WTC11 (cell line): ENCODE measurements at regions not wholly inside any gene's neighbourhood (a gene's known extent, or its start where the extent isn't known, plus 50 kb on each side); places are given as distances from the start of the nearest gene placed in this dataset.

ENCODE experiments used
- ATAC-seq: fragments of 200-7000 bp; cut with Tn5 transposase; 2 replicates; pipeline ENCODE4 v1.10.0; 2021; ENCODE audit warnings: mild to moderate bottlenecking, moderate library complexity
- CTCF ChIA-PET: fragments of 300-600 bp; sonication (Branson Sonifier 250); formaldehyde crosslinking; loops from one replicate; lab custom pipeline; 2021; ENCODE audit warnings: antibody characterized with exemption; lab: Charles Lee
- POLR2A ChIA-PET: fragments of 350-600 bp; sonication (Branson Sonifier 250); formaldehyde crosslinking; loops from one replicate; lab custom pipeline; 2021; ENCODE audit warnings: antibody characterized with exemption; lab: Charles Lee
- DNase-seq: peaks from one replicate; pipeline ENCODE4 v3.0.0; 2021; ENCODE audit warnings: low spot score
- H3K27ac Mint-ChIP-seq: 2 replicates; pipeline ENCODE4 v1.8.0; 2021; ENCODE audit warnings: mixed read lengths
- H3K27me3 Mint-ChIP-seq: 2 replicates; pipeline ENCODE4 v1.8.0; 2021; ENCODE audit warnings: low read depth, mild to moderate bottlenecking, moderate library complexity, mixed read lengths
- H3K36me3 Mint-ChIP-seq: 2 replicates; pipeline ENCODE4 v1.8.0; 2021; ENCODE audit warnings: mixed read lengths
- H3K4me1 Mint-ChIP-seq: 2 replicates; pipeline ENCODE4 v1.8.0; 2022; ENCODE audit warnings: mixed read lengths
- H3K4me3 Mint-ChIP-seq: 2 replicates; pipeline ENCODE4 v1.8.0; 2021; ENCODE audit warnings: mild to moderate bottlenecking, moderate library complexity, mixed read lengths
- H3K9me3 Mint-ChIP-seq: 2 replicates; pipeline ENCODE4 v1.8.0; 2021; ENCODE audit warnings: mixed read lengths
- ELF4 ChIP-seq: sonication (generic); formaldehyde crosslinking; IDR thresholded peaks from 2 replicates; pipeline ENCODE4 v1.8.1; 2022; ENCODE audit warnings: low read depth, mild to moderate bottlenecking, moderate library complexity, missing genetic modification reagents
- ESRRA ChIP-seq: sonication (generic); formaldehyde crosslinking; IDR thresholded peaks from 2 replicates; pipeline ENCODE4 v1.8.1; 2022; ENCODE audit warnings: mild to moderate bottlenecking, missing genetic modification reagents, borderline replicate concordance
- ETV6 ChIP-seq: sonication (generic); formaldehyde crosslinking; IDR thresholded peaks from 2 replicates; pipeline ENCODE4 v1.8.1; 2022; ENCODE audit warnings: mild to moderate bottlenecking, missing genetic modification reagents
- HMGA2 ChIP-seq: fragments of 250-450 bp; sonication (Bioruptor Pico); IDR thresholded peaks from 2 replicates; pipeline ENCODE4 v1.4.0; 2021; ENCODE audit warnings: mild to moderate bottlenecking, moderate library complexity
- KAT7 ChIP-seq: sonication (generic); formaldehyde crosslinking; IDR thresholded peaks from 2 replicates; pipeline ENCODE4 v1.8.1; 2023; ENCODE audit warnings: missing genetic modification reagents, mild to moderate bottlenecking, borderline replicate concordance
- NFYB ChIP-seq: sonication (generic); formaldehyde crosslinking; conservative IDR thresholded peaks from 2 replicates; pipeline ENCODE4 v1.8.0; 2022; ENCODE audit warnings: low read depth, missing genetic modification reagents
- PRRX2 ChIP-seq: fragments of 250-450 bp; sonication (Bioruptor Pico); IDR thresholded peaks from 2 replicates; pipeline ENCODE4 v1.8.0; 2021; ENCODE audit warnings: mild to moderate bottlenecking
- RELA ChIP-seq: sonication (generic); formaldehyde crosslinking; IDR thresholded peaks from 2 replicates; pipeline ENCODE4 v1.8.1; 2022; ENCODE audit warnings: missing genetic modification reagents, mild to moderate bottlenecking, borderline replicate concordance
- SMAD3 ChIP-seq: sonication (generic); formaldehyde crosslinking; IDR thresholded peaks from 2 replicates; pipeline ENCODE4 v1.8.0; 2022; ENCODE audit warnings: missing genetic modification reagents, mild to moderate bottlenecking, borderline replicate concordance
- SOX15 ChIP-seq: fragments of 250-450 bp; sonication (Bioruptor Pico); IDR thresholded peaks from 2 replicates; pipeline ENCODE4 v1.9.0; 2021; ENCODE audit warnings: mild to moderate bottlenecking
- SP1 ChIP-seq: sonication (generic); formaldehyde crosslinking; conservative IDR thresholded peaks from 2 replicates; pipeline ENCODE4 v1.8.1; 2022; ENCODE audit warnings: missing genetic modification reagents
- TEAD1 ChIP-seq: sonication (generic); formaldehyde crosslinking; IDR thresholded peaks from 2 replicates; pipeline ENCODE4 v1.8.0; 2022; ENCODE audit warnings: mild to moderate bottlenecking, missing genetic modification reagents
- TP53 ChIP-seq: sonication (generic); formaldehyde crosslinking; IDR thresholded peaks from 2 replicates; pipeline ENCODE4 v1.8.1; 2023; ENCODE audit warnings: mild to moderate bottlenecking, missing genetic modification reagents
- ZNF232 ChIP-seq: sonication (generic); formaldehyde crosslinking; IDR thresholded peaks from 2 replicates; pipeline ENCODE4 v1.8.0; 2022; ENCODE audit warnings: mild to moderate bottlenecking, missing genetic modification reagents
- ZNF263 ChIP-seq: sonication (generic); formaldehyde crosslinking; IDR thresholded peaks from 2 replicates; pipeline ENCODE4 v1.8.1; 2022; ENCODE audit warnings: low read depth, mild to moderate bottlenecking, moderate library complexity, missing genetic modification reagents
- ZNF396 ChIP-seq: fragments of 250-450 bp; sonication (Bioruptor Pico); IDR thresholded peaks from 2 replicates; pipeline ENCODE4 v1.8.0; 2021; ENCODE audit warnings: mild to moderate bottlenecking, moderate library complexity, borderline replicate concordance
- TF ChIP-seq, protein P1 (sequence below): fragments of 250-450 bp; sonication (Bioruptor Pico); IDR thresholded peaks from 2 replicates; pipeline ENCODE4 v1.9.0; 2021; ENCODE audit warnings: mild to moderate bottlenecking
- TF ChIP-seq, protein P2 (sequence below): sonication (generic); formaldehyde crosslinking; IDR thresholded peaks from 2 replicates; pipeline ENCODE4 v1.8.0; 2022; ENCODE audit warnings: mild to moderate bottlenecking, missing genetic modification reagents
- TF ChIP-seq, protein P3 (sequence below): sonication (generic); formaldehyde crosslinking; IDR thresholded peaks from 2 replicates; pipeline ENCODE4 v1.8.0; 2023; ENCODE audit warnings: missing genetic modification reagents
- TF ChIP-seq, protein P4 (sequence below): sonication (generic); formaldehyde crosslinking; IDR thresholded peaks from 2 replicates; pipeline ENCODE4 v1.8.1; 2022; ENCODE audit warnings: missing genetic modification reagents, borderline replicate concordance
- TF ChIP-seq, protein P5 (sequence below): fragments of 250-450 bp; sonication (Bioruptor Pico); IDR thresholded peaks from 2 replicates; pipeline ENCODE4 v1.9.0; 2021; ENCODE audit warnings: mild to moderate bottlenecking
- TF ChIP-seq, protein P6 (sequence below): fragments of 250-450 bp; sonication (Bioruptor Pico); IDR thresholded peaks from 2 replicates; pipeline ENCODE4 v1.9.0; 2021; ENCODE audit warnings: moderate library complexity, mild to moderate bottlenecking, inconsistent platforms, borderline replicate concordance
- TF ChIP-seq, protein P7 (sequence below): sonication (generic); formaldehyde crosslinking; IDR thresholded peaks from 2 replicates; pipeline ENCODE4 v1.8.1; 2023; ENCODE audit warnings: mild to moderate bottlenecking, missing genetic modification reagents, moderate library complexity
- TF ChIP-seq, protein P8 (sequence below): sonication (generic); formaldehyde crosslinking; IDR thresholded peaks from 2 replicates; pipeline ENCODE4 v1.8.1; 2023; ENCODE audit warnings: mild to moderate bottlenecking, missing genetic modification reagents

DNA sequence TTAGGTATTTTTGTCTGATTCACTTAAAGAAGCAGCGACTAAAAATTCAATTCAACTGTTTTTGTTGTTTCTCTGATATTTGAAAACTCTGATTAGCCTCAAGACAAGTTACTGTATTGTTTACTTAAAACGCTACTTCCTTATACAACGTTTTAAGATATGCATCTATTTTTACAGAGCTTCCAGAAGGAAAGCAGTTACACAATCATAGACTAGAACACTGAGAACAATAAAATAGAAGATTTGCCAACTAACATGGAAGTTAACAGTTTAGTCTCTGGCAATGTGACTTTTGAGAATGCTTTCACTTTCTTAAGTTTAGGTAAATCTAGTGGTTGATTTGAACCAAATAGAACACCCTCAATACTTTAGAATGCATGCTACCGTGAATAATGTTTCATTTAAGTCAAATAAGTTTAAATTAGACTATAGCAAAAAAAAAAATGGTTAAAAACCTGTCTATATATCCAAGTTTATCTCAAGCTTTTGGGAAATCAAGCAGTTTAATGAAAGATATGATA, 614.8 kb downstream of the DACH1 start:
- Mint-ChIP-seq H3K4me3 (no peak overlapping the region), H3K36me3 (no peaks in the 10 kb centered on the region), H3K9me3 (no peaks in the 10 kb centered on the region), H3K4me1 (peaks cover 24% of the 10 kb centered on the region), H3K27ac (no peak overlapping the region), H3K27me3 (no peaks in the 10 kb centered on the region)
- DNase-seq, result no peak
- no peak for ATAC-seq
- ChIA-PET POLR2A (no interaction called here), CTCF (no interaction called here)
- TF ChIP-seq ETV6 (CRISPR knock-in tag) (no peak), PRRX2 (CRISPR knock-in tag) (no peak), TEAD1 (no peak), TP53 (CRISPR knock-in tag) (no peak), SMAD3 (CRISPR knock-in tag) (no peak), ESRRA (CRISPR knock-in tag) (no peak), KAT7 (CRISPR knock-in tag) (no peak), RELA (CRISPR knock-in tag) (no peak)
- TF ChIP-seq, protein P1, sequence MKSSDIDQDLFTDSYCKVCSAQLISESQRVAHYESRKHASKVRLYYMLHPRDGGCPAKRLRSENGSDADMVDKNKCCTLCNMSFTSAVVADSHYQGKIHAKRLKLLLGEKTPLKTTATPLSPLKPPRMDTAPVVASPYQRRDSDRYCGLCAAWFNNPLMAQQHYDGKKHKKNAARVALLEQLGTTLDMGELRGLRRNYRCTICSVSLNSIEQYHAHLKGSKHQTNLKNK (CRISPR knock-in tag), result no peak
- TF ChIP-seq, protein P2, sequence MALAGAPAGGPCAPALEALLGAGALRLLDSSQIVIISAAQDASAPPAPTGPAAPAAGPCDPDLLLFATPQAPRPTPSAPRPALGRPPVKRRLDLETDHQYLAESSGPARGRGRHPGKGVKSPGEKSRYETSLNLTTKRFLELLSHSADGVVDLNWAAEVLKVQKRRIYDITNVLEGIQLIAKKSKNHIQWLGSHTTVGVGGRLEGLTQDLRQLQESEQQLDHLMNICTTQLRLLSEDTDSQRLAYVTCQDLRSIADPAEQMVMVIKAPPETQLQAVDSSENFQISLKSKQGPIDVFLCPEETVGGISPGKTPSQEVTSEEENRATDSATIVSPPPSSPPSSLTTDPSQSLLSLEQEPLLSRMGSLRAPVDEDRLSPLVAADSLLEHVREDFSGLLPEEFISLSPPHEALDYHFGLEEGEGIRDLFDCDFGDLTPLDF (CRISPR knock-in tag), result no peak

DNA sequence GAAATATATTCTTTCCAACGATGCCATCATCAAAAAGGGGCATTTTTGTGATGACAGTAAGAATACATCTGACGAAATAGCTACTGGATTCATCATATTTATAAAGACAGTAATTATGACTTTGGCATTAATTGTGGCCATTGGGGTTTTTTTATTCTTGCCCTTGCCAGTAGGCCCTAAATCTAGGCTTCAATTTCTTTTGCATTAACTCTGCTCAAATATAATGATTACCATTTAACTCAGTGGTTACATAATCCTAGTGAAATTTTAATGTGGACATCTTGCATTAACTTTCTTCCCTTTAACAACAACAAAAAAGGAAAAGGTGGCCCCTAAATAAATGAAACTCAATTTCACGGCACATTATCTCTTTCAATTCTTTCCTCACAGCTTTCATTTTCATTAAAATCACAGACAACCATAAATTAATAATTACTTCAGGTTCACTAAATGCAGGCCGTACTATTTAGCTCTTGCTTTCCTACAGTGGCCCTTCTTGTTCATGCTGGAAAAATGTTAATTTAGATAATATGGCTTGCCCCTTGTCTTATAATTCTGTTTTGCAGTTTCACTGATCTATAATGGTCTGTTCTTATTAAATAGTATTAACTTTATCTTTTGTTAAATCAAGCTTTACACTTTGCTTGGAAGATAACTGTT, 615.6 kb downstream of the DACH1 start:
- H3K36me3 Mint-ChIP-seq, result no peaks in the 10 kb centered on the region
- ChIA-PET POLR2A (no interaction called here), CTCF (no interaction called here)
- TF ChIP-seq SOX15, result no peak
- no peak for TF ChIP-seq ELF4 (CRISPR knock-in tag)
- TF ChIP-seq SP1 (CRISPR knock-in tag), result no peak
- no peak for TF ChIP-seq ZNF396 (CRISPR knock-in tag)
- TF ChIP-seq, protein P3, sequence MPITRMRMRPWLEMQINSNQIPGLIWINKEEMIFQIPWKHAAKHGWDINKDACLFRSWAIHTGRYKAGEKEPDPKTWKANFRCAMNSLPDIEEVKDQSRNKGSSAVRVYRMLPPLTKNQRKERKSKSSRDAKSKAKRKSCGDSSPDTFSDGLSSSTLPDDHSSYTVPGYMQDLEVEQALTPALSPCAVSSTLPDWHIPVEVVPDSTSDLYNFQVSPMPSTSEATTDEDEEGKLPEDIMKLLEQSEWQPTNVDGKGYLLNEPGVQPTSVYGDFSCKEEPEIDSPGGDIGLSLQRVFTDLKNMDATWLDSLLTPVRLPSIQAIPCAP (CRISPR knock-in tag), result no peak
- no peak for TF ChIP-seq ZNF263
- TF ChIP-seq, protein P4, sequence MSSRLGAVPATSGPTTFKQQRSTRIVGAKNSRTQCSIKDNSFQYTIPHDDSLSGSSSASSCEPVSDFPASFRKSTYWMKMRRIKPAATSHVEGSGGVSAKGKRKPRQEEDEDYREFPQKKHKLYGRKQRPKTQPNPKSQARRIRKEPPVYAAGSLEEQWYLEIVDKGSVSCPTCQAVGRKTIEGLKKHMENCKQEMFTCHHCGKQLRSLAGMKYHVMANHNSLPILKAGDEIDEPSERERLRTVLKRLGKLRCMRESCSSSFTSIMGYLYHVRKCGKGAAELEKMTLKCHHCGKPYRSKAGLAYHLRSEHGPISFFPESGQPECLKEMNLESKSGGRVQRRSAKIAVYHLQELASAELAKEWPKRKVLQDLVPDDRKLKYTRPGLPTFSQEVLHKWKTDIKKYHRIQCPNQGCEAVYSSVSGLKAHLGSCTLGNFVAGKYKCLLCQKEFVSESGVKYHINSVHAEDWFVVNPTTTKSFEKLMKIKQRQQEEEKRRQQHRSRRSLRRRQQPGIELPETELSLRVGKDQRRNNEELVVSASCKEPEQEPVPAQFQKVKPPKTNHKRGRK (CRISPR knock-in tag), result no peak
- no peak for TF ChIP-seq HMGA2
- no peak overlapping the region for H3K4me3 Mint-ChIP-seq
- ATAC-seq, result no peak
- no peaks in the 10 kb centered on the region for H3K27me3 Mint-ChIP-seq
- H3K4me1 Mint-ChIP-seq, result peaks cover 24% of the 10 kb centered on the region
- DNase-seq, result no peak
- H3K9me3 Mint-ChIP-seq, result no peaks in the 10 kb centered on the region
- no peak overlapping the region for H3K27ac Mint-ChIP-seq

DNA sequence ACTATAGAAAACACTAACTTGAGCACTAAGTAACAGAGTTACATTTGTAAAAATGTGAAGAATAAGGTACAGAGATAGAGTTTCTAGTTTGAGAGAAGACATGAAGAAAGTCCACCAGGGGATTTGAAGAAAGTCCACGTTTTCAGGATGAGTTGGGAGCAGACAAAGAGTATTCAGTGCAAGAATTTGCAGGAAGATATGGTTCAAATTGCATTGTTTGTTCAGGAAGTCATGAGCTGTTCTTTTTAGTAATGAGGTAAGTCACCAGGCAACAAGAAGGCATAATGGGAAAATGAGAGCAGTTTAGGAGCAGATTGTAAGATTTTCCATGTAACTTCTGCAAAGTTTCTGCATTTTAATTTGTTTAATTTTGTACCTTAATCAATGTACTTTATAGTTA, 618.0 kb downstream of the DACH1 start:
- no peaks in the 10 kb centered on the region for H3K9me3 Mint-ChIP-seq
- DNase-seq (no peak), ATAC-seq (no peak)
- ChIA-PET POLR2A (no interaction called here), CTCF (no interaction called here)
- no peaks in the 10 kb centered on the region for H3K27me3 Mint-ChIP-seq
- no peaks in the 10 kb centered on the region for H3K36me3 Mint-ChIP-seq
- no peak overlapping the region for H3K4me3 Mint-ChIP-seq
- no peak overlapping the region for H3K27ac Mint-ChIP-seq
- H3K4me1 Mint-ChIP-seq, result peaks cover 12% of the 10 kb centered on the region
- TF ChIP-seq TEAD1 (no peak), ZNF232 (CRISPR knock-in tag) (no peak), NFYB (CRISPR knock-in tag) (no peak)
- TF ChIP-seq, protein P5, sequence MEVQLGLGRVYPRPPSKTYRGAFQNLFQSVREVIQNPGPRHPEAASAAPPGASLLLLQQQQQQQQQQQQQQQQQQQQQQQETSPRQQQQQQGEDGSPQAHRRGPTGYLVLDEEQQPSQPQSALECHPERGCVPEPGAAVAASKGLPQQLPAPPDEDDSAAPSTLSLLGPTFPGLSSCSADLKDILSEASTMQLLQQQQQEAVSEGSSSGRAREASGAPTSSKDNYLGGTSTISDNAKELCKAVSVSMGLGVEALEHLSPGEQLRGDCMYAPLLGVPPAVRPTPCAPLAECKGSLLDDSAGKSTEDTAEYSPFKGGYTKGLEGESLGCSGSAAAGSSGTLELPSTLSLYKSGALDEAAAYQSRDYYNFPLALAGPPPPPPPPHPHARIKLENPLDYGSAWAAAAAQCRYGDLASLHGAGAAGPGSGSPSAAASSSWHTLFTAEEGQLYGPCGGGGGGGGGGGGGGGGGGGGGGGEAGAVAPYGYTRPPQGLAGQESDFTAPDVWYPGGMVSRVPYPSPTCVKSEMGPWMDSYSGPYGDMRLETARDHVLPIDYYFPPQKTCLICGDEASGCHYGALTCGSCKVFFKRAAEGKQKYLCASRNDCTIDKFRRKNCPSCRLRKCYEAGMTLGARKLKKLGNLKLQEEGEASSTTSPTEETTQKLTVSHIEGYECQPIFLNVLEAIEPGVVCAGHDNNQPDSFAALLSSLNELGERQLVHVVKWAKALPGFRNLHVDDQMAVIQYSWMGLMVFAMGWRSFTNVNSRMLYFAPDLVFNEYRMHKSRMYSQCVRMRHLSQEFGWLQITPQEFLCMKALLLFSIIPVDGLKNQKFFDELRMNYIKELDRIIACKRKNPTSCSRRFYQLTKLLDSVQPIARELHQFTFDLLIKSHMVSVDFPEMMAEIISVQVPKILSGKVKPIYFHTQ (CRISPR knock-in tag), result no peak
- TF ChIP-seq, protein P6, sequence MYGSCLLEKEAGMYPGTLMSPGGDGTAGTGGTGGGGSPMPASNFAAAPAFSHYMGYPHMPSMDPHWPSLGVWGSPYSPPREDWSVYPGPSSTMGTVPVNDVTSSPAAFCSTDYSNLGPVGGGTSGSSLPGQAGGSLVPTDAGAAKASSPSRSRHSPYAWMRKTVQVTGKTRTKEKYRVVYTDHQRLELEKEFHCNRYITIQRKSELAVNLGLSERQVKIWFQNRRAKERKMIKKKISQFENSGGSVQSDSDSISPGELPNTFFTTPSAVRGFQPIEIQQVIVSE (CRISPR knock-in tag), result no peak
- TF ChIP-seq, protein P7, sequence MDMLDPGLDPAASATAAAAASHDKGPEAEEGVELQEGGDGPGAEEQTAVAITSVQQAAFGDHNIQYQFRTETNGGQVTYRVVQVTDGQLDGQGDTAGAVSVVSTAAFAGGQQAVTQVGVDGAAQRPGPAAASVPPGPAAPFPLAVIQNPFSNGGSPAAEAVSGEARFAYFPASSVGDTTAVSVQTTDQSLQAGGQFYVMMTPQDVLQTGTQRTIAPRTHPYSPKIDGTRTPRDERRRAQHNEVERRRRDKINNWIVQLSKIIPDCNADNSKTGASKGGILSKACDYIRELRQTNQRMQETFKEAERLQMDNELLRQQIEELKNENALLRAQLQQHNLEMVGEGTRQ (CRISPR knock-in tag), result no peak
- TF ChIP-seq, protein P8, sequence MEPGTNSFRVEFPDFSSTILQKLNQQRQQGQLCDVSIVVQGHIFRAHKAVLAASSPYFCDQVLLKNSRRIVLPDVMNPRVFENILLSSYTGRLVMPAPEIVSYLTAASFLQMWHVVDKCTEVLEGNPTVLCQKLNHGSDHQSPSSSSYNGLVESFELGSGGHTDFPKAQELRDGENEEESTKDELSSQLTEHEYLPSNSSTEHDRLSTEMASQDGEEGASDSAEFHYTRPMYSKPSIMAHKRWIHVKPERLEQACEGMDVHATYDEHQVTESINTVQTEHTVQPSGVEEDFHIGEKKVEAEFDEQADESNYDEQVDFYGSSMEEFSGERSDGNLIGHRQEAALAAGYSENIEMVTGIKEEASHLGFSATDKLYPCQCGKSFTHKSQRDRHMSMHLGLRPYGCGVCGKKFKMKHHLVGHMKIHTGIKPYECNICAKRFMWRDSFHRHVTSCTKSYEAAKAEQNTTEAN (CRISPR knock-in tag), result no peak
